ENCODE measurements at regions not wholly inside any gene's neighbourhood (a gene's known extent, or its start where the extent isn't known, plus 50 kb on each side); places are given as distances from the start of the nearest gene placed in this dataset.

DNA sequence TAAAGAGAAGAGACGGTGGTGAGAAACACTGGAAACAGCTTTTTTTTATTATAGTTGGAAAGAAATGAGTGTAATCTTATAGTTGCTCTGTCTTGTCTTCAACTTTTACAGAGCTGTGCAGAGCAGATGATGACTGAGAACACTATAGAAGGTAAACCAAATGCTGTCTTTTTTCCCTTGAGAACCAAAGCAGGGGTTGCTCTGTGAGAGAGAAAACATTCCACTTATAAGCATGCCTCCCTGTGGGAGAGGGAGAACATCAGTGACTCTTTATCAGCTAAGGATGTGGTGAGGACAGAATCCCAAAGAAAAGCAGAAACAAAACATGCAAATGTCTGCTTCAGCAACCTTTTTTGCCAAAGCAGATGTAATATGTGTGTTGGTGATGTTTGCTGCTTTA lies 179.3 kb upstream of the HDDC2 start:
- TF ChIP-seq TAF1 (IDR thresholded peaks at IDR 0.05; ENCODE audit: borderline replicate concordance, low read depth, low read length), result no peak
- TF ChIP-seq FOXM1 (IDR thresholded peaks at IDR 0.05; ENCODE audit: low read depth), result no peak
- no peak for TF ChIP-seq SMC3 (IDR thresholded peaks at IDR 0.05; ENCODE audit: low read depth, low read length)
- TF ChIP-seq, protein P1, sequence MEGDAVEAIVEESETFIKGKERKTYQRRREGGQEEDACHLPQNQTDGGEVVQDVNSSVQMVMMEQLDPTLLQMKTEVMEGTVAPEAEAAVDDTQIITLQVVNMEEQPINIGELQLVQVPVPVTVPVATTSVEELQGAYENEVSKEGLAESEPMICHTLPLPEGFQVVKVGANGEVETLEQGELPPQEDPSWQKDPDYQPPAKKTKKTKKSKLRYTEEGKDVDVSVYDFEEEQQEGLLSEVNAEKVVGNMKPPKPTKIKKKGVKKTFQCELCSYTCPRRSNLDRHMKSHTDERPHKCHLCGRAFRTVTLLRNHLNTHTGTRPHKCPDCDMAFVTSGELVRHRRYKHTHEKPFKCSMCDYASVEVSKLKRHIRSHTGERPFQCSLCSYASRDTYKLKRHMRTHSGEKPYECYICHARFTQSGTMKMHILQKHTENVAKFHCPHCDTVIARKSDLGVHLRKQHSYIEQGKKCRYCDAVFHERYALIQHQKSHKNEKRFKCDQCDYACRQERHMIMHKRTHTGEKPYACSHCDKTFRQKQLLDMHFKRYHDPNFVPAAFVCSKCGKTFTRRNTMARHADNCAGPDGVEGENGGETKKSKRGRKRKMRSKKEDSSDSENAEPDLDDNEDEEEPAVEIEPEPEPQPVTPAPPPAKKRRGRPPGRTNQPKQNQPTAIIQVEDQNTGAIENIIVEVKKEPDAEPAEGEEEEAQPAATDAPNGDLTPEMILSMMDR (IDR thresholded peaks at IDR 0.05), result no peak
- no peak for TF ChIP-seq RAD21 (IDR thresholded peaks at IDR 0.05; ENCODE audit: low read length)
- TF ChIP-seq GABPA (IDR thresholded peaks at IDR 0.05; ENCODE audit: low read depth), result no peak
- TF ChIP-seq RFX5 (IDR thresholded peaks at IDR 0.05; ENCODE audit: low read length), result no peak
- TF ChIP-seq EP300 (IDR thresholded peaks at IDR 0.05; ENCODE audit: borderline replicate concordance in 1 of 2, low read depth in 1 of 2, low read length in 1 of 2), result no peak
- TF ChIP-seq, protein P2, sequence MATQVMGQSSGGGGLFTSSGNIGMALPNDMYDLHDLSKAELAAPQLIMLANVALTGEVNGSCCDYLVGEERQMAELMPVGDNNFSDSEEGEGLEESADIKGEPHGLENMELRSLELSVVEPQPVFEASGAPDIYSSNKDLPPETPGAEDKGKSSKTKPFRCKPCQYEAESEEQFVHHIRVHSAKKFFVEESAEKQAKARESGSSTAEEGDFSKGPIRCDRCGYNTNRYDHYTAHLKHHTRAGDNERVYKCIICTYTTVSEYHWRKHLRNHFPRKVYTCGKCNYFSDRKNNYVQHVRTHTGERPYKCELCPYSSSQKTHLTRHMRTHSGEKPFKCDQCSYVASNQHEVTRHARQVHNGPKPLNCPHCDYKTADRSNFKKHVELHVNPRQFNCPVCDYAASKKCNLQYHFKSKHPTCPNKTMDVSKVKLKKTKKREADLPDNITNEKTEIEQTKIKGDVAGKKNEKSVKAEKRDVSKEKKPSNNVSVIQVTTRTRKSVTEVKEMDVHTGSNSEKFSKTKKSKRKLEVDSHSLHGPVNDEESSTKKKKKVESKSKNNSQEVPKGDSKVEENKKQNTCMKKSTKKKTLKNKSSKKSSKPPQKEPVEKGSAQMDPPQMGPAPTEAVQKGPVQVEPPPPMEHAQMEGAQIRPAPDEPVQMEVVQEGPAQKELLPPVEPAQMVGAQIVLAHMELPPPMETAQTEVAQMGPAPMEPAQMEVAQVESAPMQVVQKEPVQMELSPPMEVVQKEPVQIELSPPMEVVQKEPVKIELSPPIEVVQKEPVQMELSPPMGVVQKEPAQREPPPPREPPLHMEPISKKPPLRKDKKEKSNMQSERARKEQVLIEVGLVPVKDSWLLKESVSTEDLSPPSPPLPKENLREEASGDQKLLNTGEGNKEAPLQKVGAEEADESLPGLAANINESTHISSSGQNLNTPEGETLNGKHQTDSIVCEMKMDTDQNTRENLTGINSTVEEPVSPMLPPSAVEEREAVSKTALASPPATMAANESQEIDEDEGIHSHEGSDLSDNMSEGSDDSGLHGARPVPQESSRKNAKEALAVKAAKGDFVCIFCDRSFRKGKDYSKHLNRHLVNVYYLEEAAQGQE (IDR thresholded peaks at IDR 0.05; ENCODE audit: low read depth, low read length), result no peak
- TF ChIP-seq EZH2phosphoT487 (IDR thresholded peaks at IDR 0.05; ENCODE audit: borderline replicate concordance, low read depth), result no peak
- no peak for TF ChIP-seq TCF12 (IDR thresholded peaks at IDR 0.05)
- TF ChIP-seq POLR2AphosphoS5 (IDR thresholded peaks at IDR 0.05; ENCODE audit: low read depth, low read length), result no peak
